ENCODE measurements at regions not wholly inside any gene's neighbourhood (a gene's known extent, or its start where the extent isn't known, plus 50 kb on each side); places are given as distances from the start of the nearest gene placed in this dataset.

- no peak for DNase-seq
Measured at GRCh38 chrX:88424541-88424940, 322.5 kb upstream of the CPXCR1 start.

- no peak for DNase-seq
Measured at GRCh38 chrX:88425739-88426138, 321.3 kb upstream of the CPXCR1 start.

GRCh38 chrX:88437563-88437962, 309.5 kb upstream of the CPXCR1 start:
- no peak for DNase-seq

- no peak for DNase-seq
Measured at GRCh38 chrX:88438209-88438608, 308.8 kb upstream of the CPXCR1 start.

GRCh38 chrX:88439935-88440334, 307.1 kb upstream of the CPXCR1 start:
- no peak for DNase-seq

Data from CD4-positive, alpha-beta T cell treated with Interleukin-15 for 1 hour (primary cell).